ENCODE measurements at regions not wholly inside any gene's neighbourhood (a gene's known extent, or its start where the extent isn't known, plus 50 kb on each side); places are given as distances from the start of the nearest gene placed in this dataset.

GRCh38 chr4:100086766-100087431, 103.4 kb downstream of the DDIT4L start:
- TF ChIP-seq CTCF (IDR thresholded peaks at IDR 0.05) (no peak), POLR2A (IDR thresholded peaks at IDR 0.05) (no peak)

Data from body of pancreas (tissue), 4 donors.